ENCODE measurements at regions not wholly inside any gene's neighbourhood (a gene's known extent, or its start where the extent isn't known, plus 50 kb on each side); places are given as distances from the start of the nearest gene placed in this dataset.

DNA sequence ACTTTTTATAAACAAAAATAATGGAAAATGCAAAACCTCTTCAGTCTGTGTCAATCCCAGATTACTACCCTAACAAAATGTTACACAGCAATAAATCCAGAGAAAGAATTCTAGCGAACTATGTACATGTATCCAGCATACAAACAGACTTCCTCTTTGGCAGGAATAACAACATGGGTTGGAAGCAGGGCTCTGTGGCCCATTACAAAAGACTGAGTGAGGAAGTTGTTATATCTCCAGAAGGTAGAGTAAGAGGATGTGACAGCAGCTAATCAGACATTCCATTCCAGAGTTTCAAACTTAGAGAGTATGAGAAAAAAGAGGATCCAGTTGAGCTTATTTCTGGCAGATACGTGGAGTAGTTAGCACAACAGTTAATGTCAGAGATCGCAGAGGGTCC lies 294.0 kb upstream of the PLSCR5 start:
- DNase-seq: no peak

- DNase-seq: no peak
Measured at GRCh38 chr3:146896711-146897110, 291.6 kb upstream of the PLSCR5 start.

DNA sequence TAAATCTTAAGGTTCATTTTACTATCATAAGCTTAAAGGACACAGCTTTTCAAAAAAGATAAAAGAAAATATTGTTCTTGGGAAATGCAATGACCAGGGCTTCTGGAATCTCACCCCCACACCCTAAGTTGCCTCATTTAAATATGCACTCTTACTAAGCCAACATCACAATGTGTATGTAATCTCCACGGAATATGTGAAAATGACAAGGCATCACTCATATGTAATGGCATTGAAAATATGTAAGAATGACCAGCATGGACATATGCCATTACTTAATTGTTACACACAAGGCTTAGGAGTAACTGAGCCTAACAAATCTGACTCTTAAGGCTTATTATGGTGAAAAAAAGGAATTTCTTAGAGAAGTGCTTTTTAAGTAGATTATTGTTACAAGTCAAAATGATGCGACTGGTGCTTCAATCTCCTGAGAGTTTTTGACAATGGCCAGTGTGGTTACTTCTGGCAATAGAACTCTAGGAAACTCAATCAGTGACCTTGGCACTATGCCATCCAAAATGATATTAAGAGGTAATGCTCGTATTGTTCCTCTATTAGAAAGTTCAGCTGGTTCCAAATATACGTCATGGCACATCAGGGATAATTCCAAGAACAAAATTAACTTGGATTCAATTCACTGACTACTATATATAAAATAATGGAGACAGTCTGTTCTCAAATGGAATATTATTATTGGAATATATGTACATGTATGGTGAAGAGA lies 290.0 kb upstream of the PLSCR5 start:
- peak; percentile 97 for DNase-seq

DNA sequence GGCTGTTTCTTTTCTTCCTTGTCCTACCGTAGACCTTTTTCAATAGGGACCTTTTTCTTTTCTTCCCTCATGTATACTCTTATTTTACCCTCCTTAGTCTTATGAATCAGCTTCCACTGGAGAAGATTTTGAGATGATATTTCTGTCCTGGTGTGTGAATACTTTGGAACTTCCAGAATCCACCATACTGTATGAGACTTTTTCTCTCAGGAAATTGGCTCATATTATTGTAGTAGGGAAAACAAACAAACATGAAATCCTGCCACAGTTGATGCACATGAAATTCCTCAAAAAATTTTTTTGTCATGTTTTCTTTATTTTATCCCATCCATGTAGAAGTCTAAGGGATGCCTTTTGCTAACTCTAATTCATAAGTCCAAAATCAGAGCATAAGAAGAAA lies 289.3 kb upstream of the PLSCR5 start:
- peak; percentile 70 for DNase-seq

GRCh38 chr3:146892041-146892440 lies 286.9 kb upstream of the PLSCR5 start:
- no peak for DNase-seq

DNA sequence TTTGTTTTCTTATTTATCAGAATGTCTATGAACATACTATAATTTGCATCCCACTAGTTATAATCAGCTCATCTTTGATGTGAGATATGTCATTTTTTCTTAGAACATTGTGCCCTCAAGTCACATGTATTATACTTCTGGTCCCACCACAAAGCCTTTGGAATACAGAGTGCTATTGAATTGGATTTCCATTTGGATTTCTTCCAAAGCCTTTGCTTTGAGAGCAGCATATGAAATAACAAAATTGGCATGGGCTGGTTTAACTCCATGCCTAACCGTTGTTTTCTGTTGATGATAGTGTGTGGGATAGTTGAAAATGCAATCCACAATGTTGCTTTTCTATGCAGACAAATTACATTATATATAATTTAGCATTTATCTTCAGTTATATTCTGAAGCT lies 284.5 kb upstream of the PLSCR5 start:
- no peak for DNase-seq

DNA sequence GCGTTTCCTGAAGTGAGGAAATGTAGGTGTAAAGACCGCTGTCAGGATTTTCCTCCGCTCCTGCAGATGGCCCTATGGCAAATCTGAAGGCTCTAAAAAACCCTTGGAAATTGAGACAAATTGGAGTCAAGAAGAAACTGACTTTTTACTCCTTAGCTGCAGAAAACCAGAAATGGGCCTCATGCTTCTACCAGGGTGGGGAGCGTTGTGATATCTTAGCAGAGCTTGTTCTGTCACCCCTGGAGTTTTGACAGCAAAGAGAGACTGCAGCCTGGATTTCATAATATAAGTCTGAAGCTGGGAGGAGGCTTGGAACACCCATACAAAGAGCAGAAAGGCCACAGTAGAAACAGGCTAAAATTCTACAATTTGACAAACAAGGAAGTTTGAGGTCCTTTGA lies 283.0 kb upstream of the PLSCR5 start:
- DNase-seq: no peak

DNA sequence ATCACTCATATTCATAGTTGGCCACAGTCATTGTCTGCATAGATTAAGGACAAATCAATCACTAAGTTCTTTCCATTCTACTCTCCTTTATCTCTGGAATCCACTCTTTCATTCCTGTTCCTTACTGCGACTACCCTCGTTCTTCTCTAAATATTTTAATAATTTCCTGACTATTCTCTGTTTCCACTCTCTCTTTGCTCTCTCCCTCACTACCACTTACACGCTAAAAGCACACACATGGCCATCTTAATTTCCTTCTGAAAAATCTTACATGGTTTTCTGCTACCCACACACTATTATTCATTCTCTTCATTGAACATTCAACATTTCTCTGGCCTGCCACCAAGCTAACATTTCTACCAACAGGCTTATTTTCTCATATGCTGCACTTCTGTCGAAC lies 279.6 kb upstream of the PLSCR5 start:
- DNase-seq: peak; percentile 48

GRCh38 chr3:146884296-146884695 lies 279.1 kb upstream of the PLSCR5 start:
- DNase-seq: peak; percentile 74

GRCh38 chr3:146883288-146883687 lies 278.1 kb upstream of the PLSCR5 start:
- peak; percentile 24 for DNase-seq

DNA sequence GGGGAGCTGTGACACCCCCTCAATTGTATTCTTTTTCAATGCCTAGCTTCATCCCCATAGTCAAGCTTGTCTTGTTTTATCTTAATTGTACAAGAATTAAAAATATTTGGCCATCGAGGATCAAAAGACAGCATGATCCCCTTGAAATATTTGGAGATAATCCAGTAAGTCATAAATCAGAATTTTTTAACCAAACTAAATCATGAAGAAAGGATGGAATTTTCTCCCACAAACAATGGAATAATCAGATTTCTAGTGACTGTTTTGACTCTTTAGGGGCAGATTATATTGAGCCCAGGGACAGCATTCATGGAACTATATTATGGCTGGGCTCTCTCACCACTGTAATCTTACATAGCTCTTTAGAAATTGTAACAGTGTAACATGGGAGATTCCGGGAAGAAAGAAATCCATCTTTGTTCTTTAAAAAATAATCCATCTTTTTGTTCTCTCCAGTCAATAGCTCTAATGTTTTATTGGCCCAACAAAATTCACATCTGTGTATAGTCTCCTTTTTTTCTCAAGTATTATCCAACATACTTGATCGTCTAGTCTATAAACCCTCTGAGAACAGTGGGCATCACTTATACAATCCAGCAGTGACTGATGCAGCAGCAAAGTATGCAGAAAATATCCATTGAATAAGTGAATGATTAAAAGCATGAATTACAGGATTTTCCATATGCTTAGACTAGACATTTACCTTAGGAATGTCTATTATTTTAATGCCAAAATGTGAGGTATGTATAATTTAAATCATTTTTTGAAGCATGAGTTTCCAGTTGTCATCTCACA lies 277.0 kb upstream of the PLSCR5 start:
- DNase-seq: peak; percentile 81

GRCh38 chr3:146881356-146881755 lies 276.2 kb upstream of the PLSCR5 start:
- peak; percentile 6 for DNase-seq

DNA sequence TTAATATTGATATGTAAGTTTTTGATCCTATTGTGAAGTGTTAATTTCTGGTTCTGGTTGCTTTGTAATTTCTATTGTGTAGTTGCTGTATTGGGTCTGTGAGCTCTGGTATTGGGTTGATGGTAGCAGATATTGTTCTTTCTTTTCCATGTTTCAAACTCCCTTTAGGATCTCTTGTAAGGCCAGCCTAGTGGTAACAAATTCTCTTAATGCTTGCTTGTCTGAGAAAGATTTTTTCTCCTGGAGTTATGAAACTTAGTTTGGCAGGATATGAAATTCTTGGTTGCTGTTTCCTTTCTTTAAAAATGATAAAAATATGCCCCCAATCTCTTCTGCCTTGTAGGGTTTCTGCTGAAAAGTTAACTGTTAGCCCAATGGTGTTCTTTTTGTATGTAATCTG lies 268.6 kb upstream of the PLSCR5 start:
- no peak for DNase-seq

GRCh38 chr3:146865175-146865755 lies 260.1 kb upstream of the PLSCR5 start:
- no peak for DNase-seq

DNA sequence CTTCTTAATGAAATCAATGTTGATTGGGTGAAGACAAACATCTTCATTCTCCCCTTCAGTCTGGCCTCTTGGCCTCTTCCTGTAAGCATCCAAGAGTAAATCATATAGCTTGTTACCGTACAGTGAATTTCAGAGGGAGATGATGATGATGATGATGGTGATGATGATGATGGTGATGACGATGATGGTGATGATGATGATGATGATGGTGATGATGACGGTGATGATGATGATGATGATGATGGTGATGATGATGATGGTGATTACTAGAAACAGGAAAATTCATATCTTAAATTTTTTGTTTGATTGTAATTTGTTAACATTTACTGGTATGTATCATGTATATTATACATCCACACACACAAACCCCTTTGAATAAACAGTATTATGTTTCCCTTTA lies 256.1 kb upstream of the PLSCR5 start:
- no peak for DNase-seq

- no peak for DNase-seq
Measured at GRCh38 chr3:146854523-146854922, 249.4 kb upstream of the PLSCR5 start.

GRCh38 chr3:146851665-146852064 lies 246.5 kb upstream of the PLSCR5 start:
- DNase-seq: no peak

GRCh38 chr3:146845361-146845760 lies 240.2 kb upstream of the PLSCR5 start:
- DNase-seq: no peak

DNA sequence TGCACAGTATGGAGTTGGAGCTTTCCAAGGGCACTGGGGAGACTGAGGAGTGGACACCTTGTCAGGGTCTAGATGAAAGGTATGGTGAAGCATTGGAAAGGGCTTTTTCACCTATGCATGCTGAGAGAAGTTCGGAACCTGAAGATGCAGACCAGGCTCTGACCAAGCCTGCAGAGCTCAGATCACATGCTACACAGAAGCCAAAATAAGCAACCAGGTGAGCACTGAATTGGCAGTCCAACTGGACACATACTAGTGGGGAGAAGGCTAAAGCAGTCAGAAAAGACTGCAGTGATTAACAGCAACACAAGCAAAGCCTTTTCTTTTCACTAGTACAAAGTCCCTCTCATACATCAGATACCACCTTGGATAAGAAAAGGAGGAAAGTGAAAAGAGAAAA lies 238.3 kb upstream of the PLSCR5 start:
- no peak for DNase-seq

- DNase-seq: no peak
Measured at GRCh38 chr3:146839727-146840375, 234.7 kb upstream of the PLSCR5 start.

- DNase-seq: peak; percentile 25
Measured at GRCh38 chr3:146838221-146838620, 233.1 kb upstream of the PLSCR5 start.

- peak; percentile 68 for DNase-seq
Measured at GRCh38 chr3:146834917-146835316, 229.8 kb upstream of the PLSCR5 start.

- no peak for DNase-seq
Measured at GRCh38 chr3:146832857-146833458, 227.8 kb upstream of the PLSCR5 start.
